IPS-20b (cell line): ENCODE measurements at regions not wholly inside any gene's neighbourhood (a gene's known extent, or its start where the extent isn't known, plus 50 kb on each side); places are given as distances from the start of the nearest gene placed in this dataset.

Experiments used
- H3K27ac ChIP-seq: one replicate; pipeline ENCODE4 v1.5.1; 2013; ENCODE audit warnings: low read length
- H3K27me3 ChIP-seq: 2 replicates; pipeline ENCODE4 v1.6.1; 2013; ENCODE audit warnings: mild to moderate bottlenecking, low read length, inconsistent platforms; ENCODE audit not compliant: insufficient read depth
- H3K36me3 ChIP-seq: 2 replicates; pipeline ENCODE4 v1.6.1; 2013; ENCODE audit warnings: low read depth, mild to moderate bottlenecking, inconsistent platforms, low read length, moderate library complexity; ENCODE audit not compliant: insufficient read depth
- H3K4me1 ChIP-seq: 2 replicates; pipeline ENCODE4 v1.6.1; 2013; ENCODE audit warnings: mild to moderate bottlenecking, control low read depth, inconsistent platforms, low read length, moderate library complexity; ENCODE audit not compliant: insufficient read depth
- H3K4me3 ChIP-seq: 2 replicates; pipeline ENCODE4 v1.5.1; 2013; ENCODE audit warnings: mild to moderate bottlenecking, low read length, inconsistent platforms
- H3K9ac ChIP-seq: 2 replicates; pipeline ENCODE4 v1.6.1; 2013; ENCODE audit warnings: low read depth, mild to moderate bottlenecking, inconsistent platforms, low read length, moderate library complexity
- H3K9me3 ChIP-seq: 2 replicates; pipeline ENCODE4 v1.6.1; 2013; ENCODE audit warnings: mild to moderate bottlenecking, low read depth, low read length, inconsistent platforms; ENCODE audit not compliant: insufficient read depth

- H3K27ac ChIP-seq: no peak overlapping the region
- H3K27me3 ChIP-seq: no peaks in the 10 kb centered on the region
- no peak overlapping the region for H3K4me3 ChIP-seq
Observed at GRCh38 chr2:66901344-66901743, 466.4 kb downstream of the MEIS1 start.

GRCh38 chr2:66903183-66903582, 468.3 kb downstream of the MEIS1 start:
- no peak overlapping the region for H3K9ac ChIP-seq
- no peaks in the 10 kb centered on the region for H3K36me3 ChIP-seq
- H3K4me1 ChIP-seq: peaks cover 6% of the 10 kb centered on the region; the same call in 1 of the 2 replicates
- no peak overlapping the region for H3K27ac ChIP-seq
- no peak overlapping the region for H3K4me3 ChIP-seq
- H3K27me3 ChIP-seq: no peaks in the 10 kb centered on the region
- H3K9me3 ChIP-seq: no peaks in the 10 kb centered on the region

More at GRCh38 chr2:66901344-66901743, 466.4 kb downstream of the MEIS1 start:
- Histone ChIP-seq H3K9ac (no peak overlapping the region), H3K9me3 (no peaks in the 10 kb centered on the region), H3K36me3 (no peaks in the 10 kb centered on the region), H3K4me1 (peaks cover 11% of the 10 kb centered on the region)

DNA sequence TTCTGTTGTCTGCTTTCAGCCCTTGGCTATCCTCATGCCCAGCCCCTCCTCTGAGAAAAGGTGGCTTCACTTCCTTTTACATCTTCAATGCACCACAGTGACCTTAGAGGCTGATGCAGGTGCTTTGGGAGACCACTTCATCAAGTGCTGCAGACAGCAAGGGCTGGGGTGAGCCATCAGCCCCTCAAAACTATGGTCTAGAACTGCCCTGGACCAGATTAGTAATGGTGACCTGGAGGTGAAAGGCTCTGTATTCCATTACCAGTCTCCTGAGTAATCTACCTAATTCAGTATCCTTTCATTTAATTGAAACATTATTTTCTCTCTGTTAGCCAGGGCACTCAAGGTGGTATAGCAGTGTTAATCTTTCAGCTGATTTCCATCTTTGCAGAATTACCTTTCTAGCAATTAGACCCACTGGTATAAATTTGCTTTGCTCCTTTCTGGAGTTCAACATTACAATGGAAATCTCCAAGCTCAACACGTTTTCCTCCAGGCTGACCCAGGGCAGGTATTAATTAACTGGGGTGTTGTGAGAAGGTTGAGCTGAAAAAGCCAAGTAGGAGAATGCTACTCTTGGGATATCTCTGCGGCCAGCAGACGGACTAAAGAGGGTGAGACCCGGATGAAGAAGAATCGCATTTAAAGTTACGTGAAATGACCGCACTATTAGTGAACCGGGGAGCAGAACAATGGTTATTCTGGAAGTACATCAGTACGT, 469.0 kb downstream of the MEIS1 start:
- H3K4me1 ChIP-seq: peaks cover 6% of the 10 kb centered on the region; the same call in 1 of the 2 replicates
- H3K27me3 ChIP-seq: no peaks in the 10 kb centered on the region
- no peak overlapping the region for H3K27ac ChIP-seq
- H3K4me3 ChIP-seq: no peak overlapping the region
- H3K36me3 ChIP-seq: no peaks in the 10 kb centered on the region
- H3K9ac ChIP-seq: no peak overlapping the region
- H3K9me3 ChIP-seq: no peaks in the 10 kb centered on the region

GRCh38 chr2:66915237-66915636, 480.3 kb downstream of the MEIS1 start:
- Histone ChIP-seq H3K36me3 (no peaks in the 10 kb centered on the region), H3K27ac (no peak overlapping the region), H3K9ac (no peak overlapping the region), H3K4me3 (no peak overlapping the region), H3K9me3 (no peaks in the 10 kb centered on the region), H3K4me1 (no peaks in the 10 kb centered on the region), H3K27me3 (no peaks in the 10 kb centered on the region)

DNA sequence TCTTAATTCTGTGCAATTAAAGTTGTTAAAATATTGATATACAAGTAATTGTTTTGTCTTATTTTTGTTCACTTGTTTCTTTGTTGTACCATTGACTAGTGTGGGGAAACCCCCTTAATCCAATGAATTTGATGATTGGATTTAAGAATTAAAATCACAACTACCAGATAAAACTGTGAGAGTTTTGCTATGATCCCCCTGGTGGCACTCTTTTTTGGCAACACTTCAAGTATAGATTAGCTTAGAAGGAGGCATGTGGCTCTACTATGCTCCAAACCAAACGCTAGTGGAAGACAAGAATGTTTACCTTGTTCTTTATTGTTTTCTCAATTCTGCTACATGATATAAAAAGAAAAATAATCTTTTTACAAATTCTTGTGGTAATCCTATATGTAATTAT, 477.8 kb upstream of the ETAA1 start:
- H3K27me3 ChIP-seq: no peaks in the 10 kb centered on the region
- H3K4me3 ChIP-seq: no peak overlapping the region
- H3K9ac ChIP-seq: no peak overlapping the region
- no peaks in the 10 kb centered on the region for H3K36me3 ChIP-seq
- no peaks in the 10 kb centered on the region for H3K4me1 ChIP-seq
- no peaks in the 10 kb centered on the region for H3K9me3 ChIP-seq
- H3K27ac ChIP-seq: no peak overlapping the region

GRCh38 chr2:66920415-66920814, 476.7 kb upstream of the ETAA1 start:
- Histone ChIP-seq H3K4me1 (no peaks in the 10 kb centered on the region), H3K9me3 (no peaks in the 10 kb centered on the region), H3K9ac (no peak overlapping the region), H3K27me3 (no peaks in the 10 kb centered on the region), H3K36me3 (no peaks in the 10 kb centered on the region), H3K4me3 (no peak overlapping the region), H3K27ac (no peak overlapping the region)

GRCh38 chr2:66925128-66925527, 472.0 kb upstream of the ETAA1 start:
- Histone ChIP-seq H3K9ac (no peak overlapping the region), H3K4me3 (no peak overlapping the region), H3K27me3 (no peaks in the 10 kb centered on the region), H3K4me1 (no peaks in the 10 kb centered on the region), H3K27ac (no peak overlapping the region), H3K9me3 (no peaks in the 10 kb centered on the region), H3K36me3 (no peaks in the 10 kb centered on the region)

DNA sequence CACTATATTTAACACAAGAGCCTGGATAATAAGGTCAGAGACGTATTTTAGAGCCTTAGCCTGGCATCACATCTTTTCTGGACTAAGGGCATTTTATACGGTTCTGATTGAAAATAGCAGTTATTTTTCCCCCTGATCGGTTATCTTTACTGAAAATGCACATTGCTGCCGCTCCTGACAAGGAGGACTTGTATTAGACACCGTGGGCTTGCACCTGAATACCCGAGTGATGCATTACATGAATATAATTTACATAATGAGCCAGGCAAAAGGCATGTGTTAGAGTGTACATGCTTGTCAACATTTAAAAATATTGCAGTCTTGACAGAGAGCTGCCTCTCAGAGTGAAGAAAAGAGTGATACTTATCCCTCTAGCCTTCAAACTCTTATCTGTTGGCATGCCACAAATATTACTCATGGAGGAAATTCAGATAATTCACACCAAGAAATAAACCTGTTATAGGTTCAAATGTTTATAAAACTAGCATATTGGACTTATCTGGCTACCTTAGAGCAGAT, 470.5 kb upstream of the ETAA1 start:
- H3K36me3 ChIP-seq: no peaks in the 10 kb centered on the region
- no peaks in the 10 kb centered on the region for H3K27me3 ChIP-seq
- no peaks in the 10 kb centered on the region for H3K4me1 ChIP-seq
- no peak overlapping the region for H3K9ac ChIP-seq
- no peak overlapping the region for H3K4me3 ChIP-seq
- H3K27ac ChIP-seq: no peak overlapping the region
- no peaks in the 10 kb centered on the region for H3K9me3 ChIP-seq

- Histone ChIP-seq H3K27ac (no peak overlapping the region), H3K36me3 (no peaks in the 10 kb centered on the region), H3K9me3 (no peaks in the 10 kb centered on the region), H3K9ac (no peak overlapping the region), H3K27me3 (no peaks in the 10 kb centered on the region), H3K4me1 (no peaks in the 10 kb centered on the region), H3K4me3 (no peak overlapping the region)
Observed at GRCh38 chr2:66929632-66930338, 467.3 kb upstream of the ETAA1 start.

DNA sequence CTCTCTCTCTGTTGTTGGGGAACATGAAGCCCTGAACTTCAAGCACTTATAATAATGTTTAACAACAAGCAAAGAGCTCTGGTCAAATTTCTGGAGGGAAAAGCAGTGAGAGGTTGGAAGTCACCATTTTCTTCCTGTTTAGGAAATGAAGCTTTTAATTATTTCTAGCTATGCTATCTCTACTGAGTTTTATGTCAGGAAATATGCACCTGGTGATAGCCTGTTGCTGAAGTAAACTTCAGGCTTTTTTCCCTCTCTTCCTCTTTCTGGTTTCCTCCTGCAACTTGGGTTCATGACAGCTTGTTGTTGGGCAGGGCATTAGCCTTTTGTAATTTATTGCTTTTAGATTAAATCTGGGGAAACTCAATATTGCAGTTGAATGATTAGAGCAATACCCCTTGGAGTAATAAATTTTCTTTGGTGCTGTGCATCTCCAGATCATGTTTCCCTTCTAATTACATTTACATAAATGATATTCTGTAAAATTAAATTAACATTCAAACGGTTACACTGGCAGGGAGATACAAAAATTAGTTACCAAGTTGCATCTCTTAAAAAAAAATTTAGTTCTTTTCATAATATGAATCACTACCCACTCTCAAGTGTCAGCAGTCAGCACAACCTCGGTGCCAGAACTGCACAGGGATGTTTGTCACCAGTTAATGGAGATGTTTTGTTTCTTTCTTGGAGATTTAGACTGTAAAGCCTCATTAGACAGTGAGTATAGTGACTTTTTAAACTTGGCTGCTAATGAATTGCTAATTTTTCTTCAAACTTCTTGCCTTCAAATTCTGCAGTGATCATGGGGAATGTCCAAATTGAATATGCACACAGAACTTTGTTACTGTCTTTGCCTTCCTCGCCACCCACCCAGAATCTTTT, 466.6 kb upstream of the ETAA1 start:
- Histone ChIP-seq H3K9me3 (no peaks in the 10 kb centered on the region), H3K27me3 (no peaks in the 10 kb centered on the region), H3K4me1 (no peaks in the 10 kb centered on the region), H3K9ac (no peak overlapping the region), H3K4me3 (no peak overlapping the region), H3K36me3 (no peaks in the 10 kb centered on the region), H3K27ac (no peak overlapping the region)

GRCh38 chr2:66938471-66938967, 458.6 kb upstream of the ETAA1 start:
- Histone ChIP-seq H3K9me3 (no peaks in the 10 kb centered on the region), H3K36me3 (no peaks in the 10 kb centered on the region), H3K4me1 (no peaks in the 10 kb centered on the region), H3K4me3 (no peak overlapping the region), H3K27me3 (no peaks in the 10 kb centered on the region), H3K9ac (no peak overlapping the region), H3K27ac (no peak overlapping the region)
